ENCODE measurements at regions not wholly inside any gene's neighbourhood (a gene's known extent, or its start where the extent isn't known, plus 50 kb on each side); places are given as distances from the start of the nearest gene placed in this dataset.

DNA sequence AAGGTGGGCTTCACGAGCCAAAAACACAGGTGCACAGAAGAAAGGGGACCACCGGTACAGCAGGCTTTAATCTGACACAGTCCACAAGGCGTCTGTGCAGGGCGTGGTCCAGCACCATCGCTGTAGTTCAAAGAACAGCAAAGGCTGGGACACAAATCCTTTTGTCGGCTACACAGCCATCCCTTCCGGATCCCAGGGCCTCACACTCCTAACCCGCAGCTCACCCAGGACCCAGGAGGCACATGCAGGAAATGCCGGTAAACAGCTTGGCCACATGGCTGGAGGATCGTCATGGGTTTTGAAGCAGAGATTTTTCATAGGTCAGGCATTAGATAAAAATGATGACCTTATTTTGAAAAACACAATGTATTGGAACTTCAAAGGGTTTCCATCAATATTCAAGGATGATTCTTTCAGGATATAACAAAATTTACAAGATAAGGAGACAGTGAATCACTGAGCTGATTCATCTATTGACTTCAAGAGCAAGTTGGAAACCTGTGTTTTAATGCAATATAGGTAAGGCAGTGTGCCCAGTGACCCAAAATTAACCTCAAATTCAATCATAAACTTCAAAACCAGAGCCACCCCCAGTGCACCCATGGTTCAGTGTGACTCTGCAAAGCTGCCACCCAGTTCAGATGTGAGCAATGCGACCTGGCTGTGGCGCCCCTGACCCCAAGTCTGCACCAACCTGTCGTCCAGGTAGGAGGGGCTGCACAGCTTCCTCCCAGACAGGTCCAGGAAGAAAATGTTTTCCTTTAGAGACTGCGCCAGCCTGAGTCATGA lies 74.4 kb downstream of the TMEM18 start:
- Histone ChIP-seq H3K9me3 (replicated peaks; ENCODE audit: control insufficient read depth, insufficient read depth, low read length) (no peaks in the 10 kb centered on the region; the same call in 2 of the 3 replicates), H3K27me3 (replicated peaks in 1 of 2; ENCODE audit: control insufficient read depth in 2 of 2, insufficient read depth in 2 of 2, low read length in 1 of 2) (no peaks in the 10 kb centered on the region), H2AFZ (ENCODE audit: control insufficient read depth, low read depth, low read length) (no peak overlapping the region), H3K4me3 (no peak overlapping the region), H4K20me1 (ENCODE audit: control insufficient read depth, insufficient read depth) (no peaks in the 10 kb centered on the region), H3K4me1 (ENCODE audit: control insufficient read depth, insufficient read depth, low read length) (no peaks in the 10 kb centered on the region), H3K9ac (ENCODE audit: control insufficient read depth, insufficient read depth, low read length) (no peak overlapping the region), H3K79me2 (ENCODE audit: control insufficient read depth, insufficient read depth, low read length) (no peaks in the 10 kb centered on the region), H3K27ac (ENCODE audit: control insufficient read depth, insufficient read depth) (no peak overlapping the region), H3K36me3 (ENCODE audit: control insufficient read depth in 2 of 2, insufficient read depth in 2 of 2, low read length in 1 of 2) (no peaks in the 10 kb centered on the region), H3K4me2 (ENCODE audit: control insufficient read depth, insufficient read depth) (no peak overlapping the region)
- FAIRE-seq (no peak), ATAC-seq (no peak), DNase-seq (ENCODE audit: low read depth, low spot score) (no peak)
- intact Hi-C loops (cut with micrococcal nuclease; ENCODE audit: unreplicated experiment) (no loop called here), in situ Hi-C loops (cut with MboI) (no loop called here)
- BruUV-seq (replicated peaks) = no TSS peak
- WGBS (ENCODE audit: insufficient coverage, insufficient replicate concordance, low lambda C conversion rate, missing lambda C conversion rate) = 47% methylated on average over 14 of the region's 14 CpGs
- ChIA-PET POLR2A (no interaction called here), CTCF (no interaction called here), RAD21 (ENCODE audit: unreplicated experiment) (no interaction called here), SMC1A (ENCODE audit: uncharacterized antibody, unreplicated experiment) (no interaction called here)
- TF ChIP-seq POLR2AphosphoS5 (IDR thresholded peaks at IDR 0.05; ENCODE audit: low read length) (no peak), POLR2AphosphoS2 (IDR thresholded peaks at IDR 0.05; ENCODE audit: low read depth, low read length) (no peak), NFXL1 (IDR thresholded peaks at IDR 0.05; ENCODE audit: borderline replicate concordance) (no peak)

DNA sequence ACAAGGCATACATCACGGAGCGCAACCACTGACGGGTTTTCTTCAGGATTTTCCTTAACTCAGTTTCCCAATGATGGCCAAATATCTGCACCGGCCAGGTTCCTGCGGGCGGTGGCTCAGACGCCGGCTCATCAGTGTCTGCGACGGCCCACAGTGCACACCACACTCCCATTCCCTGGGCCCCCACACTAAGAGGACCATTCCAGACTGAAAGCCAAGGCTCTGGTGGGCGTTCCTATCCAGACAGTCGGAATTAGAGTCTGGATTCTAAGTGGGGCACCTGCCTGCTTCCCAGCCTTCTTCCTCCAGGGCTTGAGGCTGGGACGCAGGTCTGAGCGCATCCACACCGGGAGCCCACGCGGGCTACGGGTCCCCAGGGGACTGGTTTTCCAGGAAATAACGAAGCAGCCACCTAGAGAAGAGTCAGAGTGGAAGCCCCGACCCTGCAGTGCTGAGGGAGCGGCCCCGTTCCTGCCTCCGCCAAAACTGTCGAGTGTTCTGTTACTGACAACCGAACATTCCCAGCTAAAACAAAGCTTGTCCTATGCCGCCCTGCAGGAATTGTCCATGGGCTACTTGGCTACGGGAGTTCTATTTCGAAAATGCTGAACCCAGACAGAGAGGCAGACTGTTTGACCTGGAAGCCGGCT lies 75.3 kb downstream of the TMEM18 start:
- ChIA-PET SMC1A (ENCODE audit: uncharacterized antibody, unreplicated experiment) (no interaction called here), CTCF (no interaction called here), RAD21 (ENCODE audit: unreplicated experiment) (no interaction called here), POLR2A (no interaction called here)
- BruUV-seq (replicated peaks) = no TSS peak
- H3K4me1 ChIP-seq (ENCODE audit: control insufficient read depth, insufficient read depth, low read length) = no peaks in the 10 kb centered on the region
- no peak for DNase-seq (ENCODE audit: low read depth, low spot score)
- no peaks in the 10 kb centered on the region for H4K20me1 ChIP-seq (ENCODE audit: control insufficient read depth, insufficient read depth)
- no peaks in the 10 kb centered on the region for H3K79me2 ChIP-seq (ENCODE audit: control insufficient read depth, insufficient read depth, low read length)
- intact Hi-C loops (cut with micrococcal nuclease; ENCODE audit: unreplicated experiment) (no loop called here), in situ Hi-C loops (cut with MboI) (no loop called here)
- H2AFZ ChIP-seq (ENCODE audit: control insufficient read depth, low read depth, low read length) = no peak overlapping the region
- no peaks in the 10 kb centered on the region for H3K36me3 ChIP-seq (ENCODE audit: control insufficient read depth in 2 of 2, insufficient read depth in 2 of 2, low read length in 1 of 2)
- H3K27me3 ChIP-seq (replicated peaks in 1 of 2; ENCODE audit: control insufficient read depth in 2 of 2, insufficient read depth in 2 of 2, low read length in 1 of 2) = no peaks in the 10 kb centered on the region
- TF ChIP-seq CREB1 (IDR thresholded peaks at IDR 0.05; ENCODE audit: low read depth) = no peak
- no peak for TF ChIP-seq SUPT20H (IDR thresholded peaks at IDR 0.05; ENCODE audit: borderline replicate concordance, control insufficient read depth, low read depth, low read length)
- TF ChIP-seq SMAD1 (IDR thresholded peaks at IDR 0.05; ENCODE audit: low read depth, partially characterized antibody) = no peak
- TF ChIP-seq CUX1 (IDR thresholded peaks at IDR 0.05; ENCODE audit: insufficient replicate concordance, low read depth, low read length) = no peak
- TF ChIP-seq NRF1 (conservative IDR thresholded peaks at IDR 0.05; ENCODE audit: low read depth, low read length) = no peak
- TF ChIP-seq GABPA (IDR thresholded peaks at IDR 0.05; ENCODE audit: low read depth) = no peak
- TF ChIP-seq MAX (IDR thresholded peaks at IDR 0.05; ENCODE audit: low read depth, low read length) = no peak
- no peak overlapping the region for H3K4me3 ChIP-seq
- H3K4me2 ChIP-seq (ENCODE audit: control insufficient read depth, insufficient read depth) = no peak overlapping the region
- H3K27ac ChIP-seq (ENCODE audit: control insufficient read depth, insufficient read depth) = no peak overlapping the region
- no peaks in the 10 kb centered on the region; the same call in 2 of the 3 replicates for H3K9me3 ChIP-seq (replicated peaks; ENCODE audit: control insufficient read depth, insufficient read depth, low read length)
- FAIRE-seq = no peak
- no peak overlapping the region for H3K9ac ChIP-seq (ENCODE audit: control insufficient read depth, insufficient read depth, low read length)
- no peak for ATAC-seq
- 56% methylated on average over 29 of the region's 29 CpGs for WGBS (ENCODE audit: insufficient coverage, insufficient replicate concordance, low lambda C conversion rate, missing lambda C conversion rate)

Measured in GM12878 (cell line).